NOMO-1 treated with DMSO at 0.1 percent for 48 hours (cell line): ENCODE measurements at regions not wholly inside any gene's neighbourhood (a gene's known extent, or its start where the extent isn't known, plus 50 kb on each side); places are given as distances from the start of the nearest gene placed in this dataset.

ENCODE experiments used
- DNase-seq: peaks from one replicate; lab custom pipeline; 2025; ENCODE audit not compliant: unreplicated experiment; lab: John Stamatoyannopoulos, UW

DNA sequence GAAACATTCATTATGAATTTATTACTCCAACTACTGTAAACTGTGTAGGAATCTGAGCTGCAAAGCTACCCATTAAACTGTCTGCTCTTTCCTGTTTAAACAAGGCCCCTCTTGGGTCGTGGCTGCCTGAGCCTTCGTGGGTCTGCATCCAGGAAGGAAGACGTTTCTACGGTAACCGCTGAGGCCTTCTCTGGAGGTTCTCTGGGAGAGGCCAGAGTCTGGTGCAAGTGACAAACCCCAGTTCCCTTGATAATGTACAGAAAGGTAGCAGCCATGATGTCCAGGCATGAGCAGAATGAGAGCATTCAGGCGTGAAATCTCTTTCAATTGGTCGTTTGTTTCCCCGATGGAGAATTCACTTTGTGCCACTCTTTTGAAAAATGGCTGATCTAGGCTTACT, 350.2 kb downstream of the PLPP3 start:
- DNase-seq = no peak

DNA sequence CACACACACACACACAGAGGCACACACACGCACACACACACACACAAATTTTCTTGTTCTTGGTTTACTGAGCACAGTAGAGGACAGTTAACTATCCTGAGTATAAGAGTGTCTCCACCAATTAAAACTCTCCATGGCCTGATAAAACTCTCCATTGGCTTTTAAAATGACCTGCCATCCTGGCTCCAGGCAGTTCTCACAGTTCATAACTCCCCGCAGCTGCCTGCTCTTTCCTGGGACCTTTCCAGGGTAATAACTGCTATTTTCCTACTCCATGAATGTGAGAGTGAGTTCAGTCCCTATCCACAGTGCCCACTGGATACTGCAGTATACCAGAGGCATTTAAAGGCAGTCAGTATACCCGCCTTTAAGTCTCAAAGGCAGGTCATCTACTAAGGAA, 351.5 kb downstream of the PLPP3 start:
- no peak for DNase-seq

DNA sequence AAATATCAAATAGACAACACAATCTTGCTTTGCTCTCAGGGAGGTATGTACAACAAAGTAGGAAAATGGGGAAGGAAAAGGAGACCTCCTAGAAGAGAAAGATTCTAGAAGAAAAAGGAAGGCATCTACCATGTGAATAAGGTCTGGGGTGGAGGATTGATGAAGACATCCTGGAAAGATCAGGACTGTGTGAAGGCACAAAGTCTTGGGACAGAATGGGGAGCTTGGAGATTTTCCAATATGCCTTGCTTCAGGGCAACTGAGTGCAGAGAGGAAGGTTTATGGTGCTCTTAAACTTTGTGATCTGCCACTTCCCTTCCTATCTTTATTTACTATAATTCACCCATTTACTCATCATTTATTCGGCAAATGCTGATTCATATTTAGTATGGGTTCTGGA, 352.0 kb downstream of the PLPP3 start:
- DNase-seq = no peak

DNA sequence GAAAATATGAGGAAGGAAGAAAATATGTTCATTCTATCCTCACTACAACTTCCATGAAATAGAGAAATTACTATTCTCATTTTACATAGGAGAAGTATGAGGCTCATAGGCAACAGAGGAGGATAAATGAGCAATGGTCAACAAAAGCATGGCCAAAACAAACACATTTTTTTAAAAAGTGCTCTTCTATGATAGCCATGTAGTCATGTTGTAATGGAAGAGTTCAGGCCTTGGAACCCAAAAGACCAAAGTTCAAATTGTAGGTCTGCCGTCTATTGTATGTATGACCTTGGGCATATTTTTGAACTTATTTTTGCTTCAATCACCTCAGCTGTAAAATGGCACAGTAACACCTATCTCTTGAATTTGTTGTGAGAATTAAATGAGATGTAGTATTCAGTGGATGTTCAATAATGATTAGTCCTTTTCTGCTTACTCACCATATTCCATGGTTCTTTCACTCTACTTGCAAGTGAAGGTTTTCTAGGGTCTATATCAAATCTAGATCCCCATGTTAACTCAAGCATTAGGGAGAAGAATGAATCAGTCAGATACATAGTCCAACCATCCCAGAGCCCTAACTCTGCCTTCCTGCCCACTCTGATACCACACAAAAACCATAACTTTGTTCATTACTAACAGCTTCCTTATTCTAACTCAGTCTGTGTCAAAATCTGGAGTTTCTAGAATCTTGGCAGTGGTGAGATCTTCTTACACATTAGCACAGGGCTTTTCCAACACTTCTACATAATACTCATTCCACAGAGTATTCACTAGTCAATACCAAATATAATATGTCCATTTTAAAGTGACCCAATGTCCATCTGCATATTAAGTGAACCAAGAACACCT, 353.2 kb downstream of the PLPP3 start:
- DNase-seq = no peak

DNA sequence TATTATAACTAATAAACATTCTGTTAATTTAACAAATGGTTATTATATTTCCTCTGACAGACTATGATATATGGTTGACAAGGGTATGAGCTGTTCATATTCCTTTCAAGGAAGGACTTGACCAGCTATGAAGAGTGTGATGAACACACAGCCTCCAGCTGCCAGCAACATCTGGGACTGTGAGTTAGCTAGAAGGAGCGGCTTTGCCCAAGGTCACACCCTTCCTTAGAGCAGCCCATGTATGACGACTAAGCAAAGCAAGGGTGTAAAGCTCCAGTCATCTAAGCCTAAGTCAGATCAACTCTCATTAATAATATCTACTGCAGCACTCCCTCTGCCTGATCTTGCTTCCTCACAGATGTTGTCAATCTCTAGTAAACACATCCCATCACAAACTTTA, 355.4 kb downstream of the PLPP3 start:
- DNase-seq = no peak

DNA sequence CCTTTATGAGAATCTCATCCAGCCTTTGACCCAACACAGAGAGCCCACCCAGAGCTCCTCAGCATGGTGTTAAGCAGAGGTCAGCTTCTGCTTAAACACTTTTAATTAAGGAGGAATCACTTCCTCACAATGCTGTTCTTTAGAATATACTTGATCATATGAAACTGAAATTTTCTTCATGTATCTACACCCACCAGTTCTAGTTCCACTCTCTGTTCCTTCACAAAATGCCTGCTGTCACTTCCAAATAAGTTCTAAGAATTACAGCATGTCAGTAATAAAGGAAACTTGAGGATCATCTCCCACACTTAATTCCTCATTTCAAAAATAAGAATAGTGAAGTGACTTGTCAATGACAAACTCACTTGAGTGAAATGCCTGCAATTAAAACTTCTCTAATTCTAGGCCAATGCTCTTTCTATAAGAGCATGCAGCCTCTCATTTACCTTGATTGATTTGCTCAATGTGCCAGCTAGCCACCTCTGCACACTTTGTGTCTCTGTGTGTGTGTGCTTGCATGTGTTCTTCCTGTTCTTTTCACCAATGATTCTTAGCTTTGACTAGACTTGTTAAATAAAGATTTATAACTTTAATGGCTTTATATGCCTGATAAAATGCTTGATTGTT, 356.3 kb downstream of the PLPP3 start:
- no peak for DNase-seq

DNA sequence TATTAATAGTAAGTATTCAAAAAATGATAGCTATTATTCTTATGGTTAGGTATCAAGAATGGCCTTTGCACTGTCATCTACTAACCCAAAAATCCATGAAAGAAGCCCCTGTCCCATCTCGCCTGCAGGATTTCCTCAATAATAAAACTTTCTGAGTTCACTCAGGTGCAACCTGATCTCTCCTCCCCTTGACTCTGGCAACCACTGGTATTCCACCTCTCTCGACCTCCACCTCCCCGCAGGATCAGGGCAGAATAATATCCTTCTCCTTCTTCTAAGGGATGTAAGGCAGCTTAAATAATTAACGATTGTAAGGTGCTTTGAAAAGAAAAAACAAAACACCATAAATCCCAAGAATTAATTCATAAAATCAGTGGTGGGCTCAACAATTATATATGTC, 359.3 kb downstream of the PLPP3 start:
- DNase-seq = no peak

DNA sequence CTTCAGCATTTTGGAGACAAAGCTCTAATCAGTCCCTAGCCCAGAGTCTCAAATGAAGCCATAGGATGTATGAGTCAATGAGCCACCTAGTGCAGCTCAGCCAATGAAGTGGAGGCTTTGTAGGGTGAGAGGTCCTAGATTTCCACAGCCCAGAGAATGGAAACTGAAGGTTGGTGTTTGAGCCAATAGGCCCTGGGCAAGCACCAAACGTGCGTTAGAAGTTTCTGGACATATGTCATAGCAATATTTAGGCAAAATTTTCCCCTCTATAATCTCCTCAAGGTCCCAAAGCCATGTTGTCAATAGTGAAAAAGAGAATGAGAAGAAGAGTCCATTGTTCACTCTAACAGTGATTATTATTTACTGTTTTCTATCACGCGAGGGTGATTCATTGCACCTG, 361.3 kb downstream of the PLPP3 start:
- no peak for DNase-seq

DNA sequence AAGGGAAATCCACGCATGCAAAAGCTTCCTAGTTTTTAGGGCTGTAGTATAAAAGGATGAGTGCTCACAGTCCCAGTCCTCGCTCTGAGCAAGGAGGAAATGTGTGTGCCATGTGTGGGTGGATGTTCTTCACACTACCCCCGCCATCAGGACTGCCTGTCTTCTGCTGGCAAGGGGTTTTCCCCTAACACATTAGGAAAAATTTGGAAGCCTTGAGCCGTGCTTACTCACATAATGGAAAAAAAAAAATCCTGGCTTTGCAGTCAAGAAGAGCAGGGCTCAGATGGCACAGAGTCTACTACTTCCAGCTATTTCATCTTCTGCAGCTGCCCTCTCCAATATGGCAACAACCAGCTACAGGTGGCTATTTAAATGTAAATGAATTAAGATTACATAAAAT, 363.1 kb downstream of the PLPP3 start:
- DNase-seq = no peak

DNA sequence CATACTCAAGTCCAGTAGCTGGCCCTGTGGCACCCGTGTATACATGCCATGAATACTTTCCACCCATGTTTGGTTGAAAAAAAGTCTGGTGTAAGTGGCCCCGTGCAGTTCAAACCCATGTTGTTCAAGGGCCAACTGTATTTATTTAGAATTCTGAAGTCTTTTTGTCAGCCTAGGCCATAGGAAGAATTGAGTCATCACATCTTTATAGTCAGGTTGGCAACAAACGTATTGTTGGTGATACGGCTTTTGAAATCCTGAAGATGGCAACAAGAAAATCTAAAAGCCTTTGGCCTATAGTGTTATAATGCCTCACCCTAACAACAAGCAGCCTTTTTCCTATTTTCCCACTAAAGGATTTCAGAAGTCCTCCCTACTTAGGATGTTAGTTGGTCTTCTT, 363.6 kb downstream of the PLPP3 start:
- no peak for DNase-seq

DNA sequence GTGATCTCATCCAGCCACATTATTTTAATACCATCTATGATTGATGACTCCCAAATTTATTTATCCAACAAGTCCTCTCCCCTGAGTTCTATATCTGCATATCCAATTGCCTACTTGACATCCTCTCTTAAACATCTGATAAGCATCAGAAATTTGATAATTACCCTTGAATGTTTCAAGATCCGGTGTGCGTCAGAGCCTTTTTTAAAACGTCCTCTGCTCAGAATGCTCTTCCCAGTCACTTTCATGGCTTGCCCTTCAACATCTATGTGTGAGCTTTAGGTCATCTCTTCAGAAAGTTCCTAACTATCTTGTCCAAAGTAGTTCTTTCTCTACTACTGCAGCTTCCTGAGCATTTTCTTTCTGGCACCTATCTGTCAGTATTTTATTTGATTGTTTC, 364.3 kb downstream of the PLPP3 start:
- DNase-seq = no peak

DNA sequence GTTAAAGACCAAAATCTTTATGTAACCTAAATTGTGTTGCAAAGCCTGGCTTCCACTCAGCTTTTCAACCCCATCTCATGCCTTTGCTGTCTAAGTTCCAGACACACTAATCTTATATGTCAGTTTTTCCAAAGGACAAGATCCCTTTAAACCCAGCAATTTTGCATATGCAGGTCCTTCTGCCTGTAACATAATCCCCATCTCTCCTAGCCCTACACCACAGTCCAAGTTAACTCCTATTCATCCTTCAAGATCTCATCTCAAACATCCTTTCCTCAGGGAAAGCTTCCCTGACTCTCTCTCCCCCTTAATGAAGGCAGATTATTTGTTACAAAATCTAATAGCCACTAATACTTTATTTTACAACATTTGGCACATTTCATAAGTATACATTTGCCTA, 366.3 kb downstream of the PLPP3 start:
- DNase-seq = no peak

DNA sequence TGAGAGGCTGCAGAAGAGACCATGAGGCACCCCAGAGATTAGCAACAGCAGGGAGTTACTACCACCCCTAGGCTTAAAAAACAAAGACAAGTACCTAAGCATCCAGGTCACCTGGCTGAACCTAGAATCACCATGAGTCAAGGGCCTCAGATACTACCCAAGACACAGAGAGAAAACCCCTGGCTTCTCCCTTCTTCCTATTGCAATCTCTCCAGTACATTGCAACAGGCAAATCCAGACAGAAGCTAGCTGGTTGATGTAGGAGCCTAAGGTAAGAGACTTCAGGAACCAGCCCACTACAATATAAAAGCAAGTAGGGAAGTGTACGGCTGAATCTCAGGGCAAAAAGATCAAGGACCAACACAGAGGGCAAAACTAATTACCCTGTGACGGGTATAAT, 367.2 kb downstream of the PLPP3 start:
- no peak for DNase-seq

DNA sequence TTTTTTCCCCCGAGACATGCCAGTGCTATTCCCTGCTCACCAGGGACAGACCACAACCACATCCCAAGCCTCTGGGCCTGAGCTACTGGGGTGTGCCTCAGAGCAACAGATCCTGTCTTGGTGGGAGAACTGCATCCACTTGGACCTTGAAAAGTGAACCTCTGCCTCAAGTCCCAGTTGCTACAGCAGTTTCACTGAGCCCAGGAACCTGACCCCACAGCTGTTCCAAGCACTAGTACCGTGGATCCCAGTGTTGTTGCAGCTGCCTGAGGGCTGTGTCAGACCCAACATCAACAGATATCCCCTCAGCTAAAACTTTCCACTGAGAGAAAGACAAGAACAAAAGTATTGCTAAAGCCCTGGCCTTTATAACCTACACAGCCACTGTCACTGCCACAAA, 373.0 kb downstream of the PLPP3 start:
- no peak for DNase-seq

DNA sequence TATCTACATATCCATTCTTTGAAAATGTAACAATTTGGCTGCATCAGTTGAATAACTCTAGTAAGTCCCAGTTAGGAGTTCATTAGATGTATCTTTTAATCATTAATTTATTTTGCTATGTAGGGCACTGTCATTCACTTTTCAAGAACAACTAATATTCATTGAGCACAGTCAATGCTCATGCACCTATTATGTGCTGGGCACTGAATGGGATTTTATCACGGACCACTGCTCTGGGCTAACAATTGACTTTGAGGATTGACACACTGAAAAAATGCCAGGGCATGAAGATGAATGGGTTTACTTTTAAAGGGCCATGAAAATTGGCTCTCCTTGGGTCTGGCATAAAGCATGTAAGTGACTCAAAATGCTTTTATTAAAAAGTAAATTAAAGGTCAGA, 375.2 kb downstream of the PLPP3 start:
- no peak for DNase-seq

DNA sequence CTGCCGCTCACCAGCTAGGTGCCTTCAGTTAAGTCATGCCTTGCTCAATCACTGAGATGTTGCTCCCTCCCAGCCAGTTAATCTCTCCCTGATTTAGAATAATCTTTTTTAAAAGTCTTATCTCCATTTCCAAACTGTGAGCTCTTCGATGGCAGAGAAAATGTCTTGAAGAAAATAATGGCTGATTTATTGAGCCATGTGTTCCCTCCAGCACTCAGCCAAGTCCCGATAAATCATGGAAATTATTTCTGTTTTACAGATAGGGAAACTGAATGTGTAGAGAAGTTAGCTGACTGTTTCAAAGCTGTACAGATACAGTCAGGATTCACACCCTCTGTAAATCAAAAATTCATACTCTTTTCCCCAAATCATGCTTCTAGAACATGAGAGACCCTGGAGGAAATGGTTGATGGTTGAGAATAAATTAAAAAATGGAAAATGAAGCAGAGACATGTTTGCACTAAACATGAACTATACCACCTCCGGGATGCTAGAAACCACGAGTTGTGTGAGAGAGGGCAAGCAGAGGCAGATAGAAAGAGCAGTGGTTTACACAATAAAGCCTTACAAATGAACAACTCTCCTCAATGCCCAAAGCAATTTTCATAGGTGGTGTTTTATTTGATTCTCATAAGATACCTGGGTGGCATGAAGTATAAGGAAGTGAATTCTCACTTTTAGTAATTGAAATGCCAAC, 376.4 kb downstream of the PLPP3 start:
- no peak for DNase-seq

DNA sequence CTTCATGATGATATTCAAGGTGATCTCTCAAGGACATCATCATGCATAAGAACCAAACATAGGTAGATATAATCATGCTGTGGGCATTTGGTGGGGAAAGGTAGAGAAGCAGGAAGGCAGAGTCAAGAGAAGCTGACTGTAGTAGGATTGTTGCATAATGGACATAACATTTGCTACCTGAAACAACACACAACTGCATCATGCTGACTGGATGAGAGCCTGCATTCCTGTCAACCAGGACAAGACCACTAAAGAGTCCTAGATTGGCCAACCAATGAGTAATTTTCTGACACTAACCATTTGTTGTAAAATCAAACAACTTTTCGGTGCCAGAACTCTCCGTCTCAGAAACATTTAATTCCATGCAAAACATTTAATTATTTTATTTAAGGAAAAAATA, 377.2 kb downstream of the PLPP3 start:
- DNase-seq = no peak

DNA sequence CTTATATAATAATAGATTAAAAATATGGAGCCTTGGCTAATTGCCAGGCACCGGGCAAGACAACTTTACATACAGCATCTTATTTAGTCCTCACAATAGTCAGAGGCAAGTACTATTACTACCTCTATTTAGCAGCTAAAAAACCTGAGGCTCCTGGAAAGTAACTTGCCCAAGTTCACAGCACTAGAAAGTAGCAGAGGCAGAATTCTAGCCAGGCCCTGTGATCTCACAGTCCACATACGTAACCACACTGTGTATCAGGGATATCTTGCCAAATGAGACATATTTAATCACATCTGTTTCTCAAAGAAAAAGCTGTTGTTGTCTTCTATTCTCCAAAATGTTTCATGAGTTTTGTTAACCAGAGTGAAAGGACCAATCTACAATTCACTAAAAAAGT, 378.5 kb downstream of the PLPP3 start:
- no peak for DNase-seq

DNA sequence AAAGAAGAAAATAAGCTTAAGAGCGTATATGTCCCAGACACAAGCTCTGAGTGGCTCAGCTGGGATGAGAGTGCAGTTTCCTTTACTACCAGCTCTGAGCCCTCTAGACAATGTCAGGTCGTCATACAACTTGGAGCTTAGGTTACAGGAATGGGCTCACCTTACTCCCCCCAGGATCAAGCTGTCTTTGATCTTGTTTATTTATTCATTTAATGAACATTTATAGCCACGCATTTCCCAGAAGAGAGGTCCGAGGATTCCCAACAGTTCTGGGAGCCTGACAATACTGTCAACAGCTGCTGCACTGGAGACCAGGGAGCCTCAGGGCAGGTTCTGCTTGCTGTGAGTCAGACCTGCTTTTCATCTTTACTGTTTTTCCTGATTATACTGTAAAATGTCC, 378.9 kb downstream of the PLPP3 start:
- DNase-seq = no peak

DNA sequence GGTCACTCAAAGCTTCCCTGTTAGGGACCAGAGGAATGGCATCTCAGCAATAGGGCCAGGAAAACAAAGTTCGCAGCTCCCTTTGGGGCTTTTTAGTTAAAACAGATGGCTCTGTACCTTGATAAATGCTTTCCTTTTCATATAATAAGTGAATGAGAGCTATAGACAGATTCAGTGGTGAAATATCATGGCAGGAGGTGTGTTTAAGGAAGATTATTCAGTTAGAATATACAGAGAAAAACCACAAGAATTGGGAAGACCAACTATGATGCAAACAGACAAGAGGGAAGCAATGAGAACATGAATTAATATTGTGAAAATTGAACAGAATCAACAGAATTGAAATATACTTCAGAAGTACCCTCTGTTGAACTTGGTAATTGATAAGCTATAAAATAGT, 379.4 kb downstream of the PLPP3 start:
- no peak for DNase-seq

DNA sequence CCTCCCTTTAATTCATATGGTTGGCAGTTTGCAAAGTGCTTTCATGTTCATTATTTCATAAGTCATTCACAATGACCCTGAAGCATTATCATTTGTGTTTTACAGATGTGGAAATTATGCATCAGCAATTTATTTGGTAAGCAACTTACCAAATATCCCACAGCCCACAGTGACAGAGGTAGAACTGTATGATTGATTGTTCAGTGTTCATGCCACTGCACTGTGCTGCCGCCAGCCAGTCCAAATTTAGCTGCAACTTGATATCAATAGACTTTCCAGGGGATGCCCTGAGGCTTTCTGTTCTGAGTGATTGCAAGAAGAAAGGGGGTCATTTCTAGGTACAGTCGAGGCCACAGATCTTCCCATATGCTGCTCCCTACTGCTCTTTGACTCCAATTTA, 380.3 kb downstream of the PLPP3 start:
- no peak for DNase-seq

DNA sequence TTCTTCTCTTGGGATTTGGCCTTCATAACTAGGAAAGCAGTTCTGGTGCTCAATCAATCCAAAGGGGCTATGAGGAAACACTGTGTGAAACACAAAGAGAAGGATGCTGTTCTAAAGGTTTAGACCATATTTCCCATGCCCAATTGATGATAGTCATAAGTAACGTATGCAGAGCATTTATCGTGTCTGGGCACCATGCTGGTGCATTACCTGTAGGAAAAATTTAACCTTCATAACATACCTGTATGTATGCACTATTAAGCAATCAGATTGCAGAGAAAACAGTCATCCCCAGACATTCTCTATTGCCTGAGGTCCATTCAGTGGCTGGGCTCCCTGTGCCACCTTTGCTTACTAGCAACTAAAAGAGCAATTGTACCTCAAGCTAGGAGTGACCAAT, 381.4 kb downstream of the PLPP3 start:
- DNase-seq = no peak
